GM19468 (cell line): ENCODE measurements at regions not wholly inside any gene's neighbourhood (a gene's known extent, or its start where the extent isn't known, plus 50 kb on each side); places are given as distances from the start of the nearest gene placed in this dataset.

ENCODE experiments used
- ATAC-seq: cut with Tn5 transposase; IDR thresholded peaks from one replicate; pipeline ENCODE4 v1.9.1; 2021; ENCODE audit warnings: mild to moderate bottlenecking, moderate library complexity, moderate number of reproducible peaks; ENCODE audit not compliant: unreplicated experiment; ENCODE audit errors: extremely low read depth

DNA sequence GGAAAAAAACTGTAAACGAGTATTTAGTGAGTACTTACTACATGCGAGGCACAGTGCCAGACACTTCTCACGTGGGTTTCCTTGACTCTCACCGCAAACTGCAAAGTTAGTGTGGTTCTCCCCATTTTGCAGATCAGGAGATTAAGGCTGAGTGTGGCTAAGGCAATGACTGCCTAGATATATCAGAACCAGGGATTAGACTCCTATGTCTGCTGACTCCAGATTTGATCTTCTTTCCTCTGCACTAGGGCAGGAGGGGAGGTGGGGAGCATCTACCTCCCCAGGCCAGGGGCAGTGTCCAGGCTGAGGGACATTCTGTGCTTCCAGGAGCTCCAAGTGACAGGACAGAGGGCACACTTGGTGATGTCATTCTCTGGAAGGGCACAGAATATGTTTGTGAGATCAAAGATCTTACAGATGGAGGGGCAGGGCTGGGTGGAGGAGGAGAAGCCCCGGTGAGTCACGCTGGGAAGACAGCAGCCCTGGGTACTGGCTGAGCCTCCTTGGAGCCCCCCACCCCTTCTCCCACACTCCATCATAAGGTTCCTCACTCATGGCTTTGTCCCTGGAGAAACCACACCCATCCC lies 92.4 kb downstream of the RHOB start:
- no peak for ATAC-seq

DNA sequence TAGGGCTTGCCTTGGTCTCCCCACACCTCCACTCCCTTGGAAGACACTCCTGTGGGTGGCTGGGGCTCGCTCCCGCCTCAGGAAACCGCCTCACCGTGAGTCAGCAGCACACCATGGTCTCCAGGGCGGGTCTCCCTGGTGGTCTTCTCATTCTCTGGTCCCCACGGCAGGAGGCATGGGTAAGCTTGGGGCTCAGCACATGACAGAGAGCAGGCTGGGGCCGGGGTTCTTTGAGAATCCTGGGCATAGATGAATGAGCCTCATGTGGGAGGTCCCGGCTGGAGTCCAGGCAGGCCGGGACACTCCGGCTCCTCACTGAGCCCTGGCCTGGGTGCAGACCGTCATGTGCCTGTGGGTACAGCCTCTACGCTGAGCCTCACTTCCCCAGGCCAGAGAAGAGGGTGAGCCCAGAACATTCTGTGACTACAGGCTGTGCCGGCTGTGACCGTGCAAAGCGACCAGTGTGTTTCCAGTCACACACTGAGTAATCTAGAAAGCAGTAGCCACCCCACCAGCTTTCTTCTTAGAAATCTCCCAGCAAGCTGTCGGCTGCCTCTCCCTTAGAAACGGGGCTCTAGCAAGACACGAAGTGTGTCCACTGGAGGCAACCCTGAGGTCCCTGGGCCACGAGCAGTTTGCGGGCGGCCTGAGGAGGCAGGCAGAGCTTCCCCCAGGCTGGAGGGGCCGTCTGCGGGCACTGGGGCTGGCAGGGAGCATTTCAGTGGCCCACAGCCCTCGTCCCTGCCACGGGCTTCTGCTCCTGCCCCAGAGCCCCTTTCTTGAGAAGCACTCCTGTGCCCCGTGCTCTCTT lies 93.1 kb downstream of the RHOB start:
- ATAC-seq, result no peak

DNA sequence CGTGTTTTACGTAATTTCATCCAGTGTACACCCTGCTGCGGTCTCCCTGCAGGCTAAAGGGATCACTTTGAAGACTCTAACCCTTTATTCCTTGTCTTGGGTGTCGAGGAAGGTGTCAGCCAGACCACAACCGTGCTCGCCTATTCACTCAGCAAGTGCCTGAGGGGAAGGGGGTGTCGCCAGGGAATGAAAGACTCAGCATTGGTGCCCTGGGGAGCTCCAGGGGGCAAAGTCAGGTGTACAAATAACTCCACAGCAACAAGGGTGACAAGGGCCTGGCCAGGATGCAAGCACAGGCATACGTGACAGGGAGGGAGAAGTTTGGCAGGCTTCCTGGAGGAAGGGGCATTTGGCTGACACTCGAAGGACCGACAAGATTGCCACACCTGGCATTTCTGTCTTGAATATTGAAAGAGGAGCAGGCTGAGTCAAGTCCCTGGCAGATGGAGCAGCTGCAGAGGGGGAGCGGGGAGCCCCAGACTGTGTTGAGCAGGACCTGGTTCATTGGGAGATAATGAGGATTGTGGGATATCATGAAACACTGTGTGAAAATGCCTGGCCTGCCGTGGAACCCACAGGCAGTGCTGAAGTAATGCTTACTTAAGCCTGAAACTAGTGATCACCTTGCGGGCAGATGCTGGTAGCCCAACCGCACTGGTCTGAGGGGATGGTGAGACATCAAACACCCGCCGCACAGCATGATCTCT lies 93.9 kb downstream of the RHOB start:
- no peak for ATAC-seq

DNA sequence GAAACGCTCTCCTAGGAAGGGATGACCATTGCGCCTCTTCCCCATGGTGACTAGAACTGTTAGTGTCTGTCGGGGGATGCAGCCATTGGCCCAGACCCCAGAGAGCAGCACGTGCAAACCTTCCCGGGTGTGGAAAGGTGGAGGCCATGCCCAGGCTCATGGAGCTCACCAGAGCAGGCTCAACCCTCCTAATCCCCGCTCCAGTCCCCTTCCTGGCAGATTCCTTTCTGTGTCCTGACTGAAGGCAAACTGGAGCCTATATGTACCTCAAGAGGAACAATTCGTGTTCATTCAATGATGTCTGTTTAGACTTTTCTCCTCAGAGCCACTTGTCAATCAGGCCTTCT lies 94.4 kb downstream of the RHOB start:
- no peak for ATAC-seq

DNA sequence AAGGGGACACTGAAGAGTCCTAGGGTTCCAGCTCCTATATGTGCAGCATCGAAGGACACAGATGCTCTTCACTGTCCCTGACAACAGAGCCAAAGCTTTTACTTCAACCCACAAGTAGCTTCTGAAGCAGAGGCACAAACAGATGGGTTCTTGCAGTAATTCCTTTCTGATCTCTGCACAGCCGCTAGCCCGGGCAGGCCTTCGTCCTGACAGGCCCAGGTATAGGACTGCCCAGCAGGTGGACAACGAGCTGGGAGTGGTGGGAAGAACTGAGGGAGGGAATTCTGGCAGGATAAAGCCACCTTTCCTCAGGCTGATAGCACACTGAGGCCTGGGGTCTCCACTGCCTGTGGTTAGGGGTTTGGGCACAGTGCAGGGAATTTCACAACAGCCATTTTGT lies 94.8 kb downstream of the RHOB start:
- no peak for ATAC-seq

DNA sequence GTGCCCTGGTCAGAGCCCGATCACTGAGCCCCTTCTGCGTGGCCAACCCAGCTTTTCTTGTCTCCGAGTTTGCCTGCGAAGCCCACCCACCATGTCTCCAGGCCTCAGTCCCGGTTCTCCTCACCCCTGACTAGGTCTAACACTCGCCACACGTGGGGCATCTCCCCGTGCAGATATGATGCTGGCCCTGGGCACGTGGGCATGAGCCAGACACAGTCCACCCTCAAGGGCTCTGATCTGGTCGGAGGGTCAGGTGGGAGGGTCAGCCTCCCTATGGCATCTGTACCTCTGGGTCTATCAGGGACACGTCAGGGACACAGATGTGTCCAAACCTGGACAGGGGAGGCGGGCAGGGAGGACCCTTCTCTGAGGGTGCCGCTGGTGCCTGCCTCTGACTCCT lies 95.4 kb downstream of the RHOB start:
- no peak for ATAC-seq

DNA sequence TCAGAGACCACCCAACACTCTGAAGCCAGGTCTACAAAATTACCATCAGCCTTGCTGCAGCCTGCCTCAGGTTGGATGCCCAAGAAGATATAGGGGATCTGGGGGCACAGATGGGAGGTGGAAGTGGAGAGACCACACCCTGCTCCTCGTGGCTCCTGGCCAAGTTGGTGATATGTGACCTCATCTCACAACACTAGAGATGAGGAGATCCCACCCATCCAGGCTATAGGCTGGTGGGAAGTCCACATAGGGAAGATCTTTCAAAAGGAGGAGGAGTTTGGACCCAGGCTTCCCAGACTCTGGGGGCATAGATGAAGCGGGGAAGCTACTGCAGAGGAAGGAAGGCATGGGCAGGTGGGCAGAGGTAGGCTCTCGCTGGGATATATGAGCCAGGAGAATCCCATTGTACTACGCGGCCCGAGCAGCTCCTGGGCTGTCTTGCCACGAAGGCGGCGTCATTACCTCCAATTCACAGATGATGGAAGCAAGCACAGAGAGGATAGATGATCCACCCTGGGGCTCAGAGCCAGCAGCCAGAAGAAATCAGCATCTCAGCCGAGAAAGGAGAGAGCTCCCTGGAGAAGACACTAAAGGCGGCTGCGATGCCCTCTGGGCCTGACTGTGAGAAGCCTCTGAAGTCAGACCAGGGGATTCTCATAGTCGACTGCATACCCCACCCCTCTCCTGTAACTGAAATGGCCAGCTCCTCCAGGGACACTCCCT lies 96.0 kb downstream of the RHOB start:
- no peak for ATAC-seq

DNA sequence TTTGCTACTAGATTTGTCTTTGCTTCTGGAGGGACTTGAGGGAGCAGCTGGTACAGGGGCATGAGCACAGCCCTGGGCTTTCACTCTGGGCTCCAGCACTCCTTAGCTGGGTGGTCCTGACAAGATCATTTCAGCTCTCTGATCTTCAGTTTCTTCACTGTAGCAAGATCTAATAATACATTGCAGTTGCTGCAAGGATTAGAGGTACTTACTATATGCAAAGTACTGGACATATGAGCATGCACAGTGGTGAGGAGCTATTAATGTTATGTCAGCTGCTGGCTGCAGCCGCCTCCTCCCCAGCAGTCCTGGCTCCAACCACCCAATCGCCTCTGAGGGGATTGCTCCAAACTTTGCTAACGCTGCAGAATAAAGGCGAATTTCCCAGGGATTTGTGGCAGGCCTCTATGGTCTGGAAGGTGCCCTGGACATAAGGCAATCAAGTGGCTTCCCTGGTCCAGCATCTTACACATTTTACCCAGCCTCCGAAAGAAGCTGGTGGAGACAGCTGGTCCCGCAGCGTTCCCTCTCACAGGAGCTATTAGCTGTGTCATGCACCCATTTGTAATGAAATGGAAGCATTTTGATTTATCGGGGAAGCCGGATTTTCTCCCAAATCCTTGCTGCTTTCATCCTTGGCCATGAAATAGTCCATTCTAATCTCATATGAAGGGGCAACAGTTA lies 96.7 kb downstream of the RHOB start:
- no peak for ATAC-seq

DNA sequence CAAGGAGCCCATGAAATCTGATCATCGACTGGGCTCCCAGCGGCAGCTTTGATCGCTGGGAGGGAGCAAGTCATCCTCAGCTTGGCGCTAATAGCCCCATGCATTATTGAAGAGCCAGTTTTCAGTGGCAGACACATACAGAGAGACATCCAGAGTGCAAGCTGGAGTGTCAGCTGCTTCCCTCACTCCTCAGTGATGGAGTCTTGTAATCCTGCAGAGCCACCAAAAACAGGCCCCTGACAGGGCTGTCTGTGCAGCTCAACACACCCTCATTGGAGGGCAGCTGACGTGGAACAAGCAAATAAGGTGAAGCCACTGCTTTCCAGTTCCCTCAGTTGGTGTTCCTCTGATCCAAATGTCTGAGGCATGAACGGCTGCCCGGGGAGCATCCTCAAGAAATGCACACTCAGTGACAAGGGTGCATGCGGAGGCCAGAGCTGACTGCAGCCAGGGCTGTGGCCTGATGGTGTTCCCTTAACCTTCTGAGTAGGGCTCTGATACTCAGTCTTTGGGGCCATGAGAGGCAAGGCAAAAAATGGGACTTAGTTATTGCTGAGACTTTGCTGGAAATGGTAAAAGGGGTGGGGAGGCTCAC lies 97.4 kb downstream of the RHOB start:
- ATAC-seq, result no peak

DNA sequence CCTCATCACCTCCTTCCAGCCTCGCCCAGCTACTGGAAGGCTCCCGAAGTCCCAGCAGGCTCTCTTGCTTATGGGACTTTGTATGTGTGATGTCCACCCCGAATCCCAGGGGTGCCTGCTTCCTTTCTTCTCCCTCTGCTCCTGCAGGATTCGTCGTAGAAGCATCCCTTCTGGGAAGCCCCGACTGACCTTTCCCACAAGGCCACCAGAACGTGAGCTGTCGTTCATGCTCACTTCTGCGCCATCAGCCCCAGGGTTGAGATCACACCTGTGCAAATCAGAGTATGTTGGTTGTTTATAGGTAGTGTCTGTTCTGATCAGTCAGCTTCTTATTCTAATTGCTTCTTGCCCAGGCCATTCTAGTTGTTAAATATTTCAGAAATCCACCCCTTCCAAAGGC lies 101.8 kb downstream of the HS1BP3 start:
- no peak for ATAC-seq

DNA sequence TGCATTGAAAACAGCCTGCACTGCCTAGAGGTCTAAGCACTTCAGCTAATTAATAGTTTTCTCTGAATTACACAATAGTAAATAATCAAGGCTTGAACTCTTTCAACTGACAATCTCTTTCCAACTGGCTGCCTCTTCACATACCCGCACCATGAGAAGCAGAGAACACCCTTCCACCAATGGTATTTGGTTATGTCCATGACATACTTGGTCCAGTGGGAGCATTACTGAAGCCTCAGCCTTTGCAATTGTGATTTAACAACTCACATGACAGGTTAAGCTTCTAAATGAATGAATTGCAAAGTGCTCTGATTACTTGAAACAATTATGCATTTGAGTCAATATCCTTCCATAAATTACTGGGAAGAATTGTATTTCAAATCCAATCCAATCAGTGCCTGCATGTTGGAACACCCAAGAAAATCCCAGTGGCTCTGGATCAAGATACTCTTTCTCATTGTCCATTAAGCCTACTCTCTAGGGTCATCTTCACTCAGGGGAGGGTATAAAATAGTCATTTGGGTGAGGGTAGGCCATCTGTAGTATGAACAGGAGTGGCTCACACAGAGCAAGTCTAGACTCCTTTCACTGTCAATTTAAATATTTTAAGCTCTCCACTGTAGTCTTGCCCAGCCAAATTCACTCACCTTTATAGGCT lies 101.1 kb downstream of the HS1BP3 start:
- no peak for ATAC-seq

DNA sequence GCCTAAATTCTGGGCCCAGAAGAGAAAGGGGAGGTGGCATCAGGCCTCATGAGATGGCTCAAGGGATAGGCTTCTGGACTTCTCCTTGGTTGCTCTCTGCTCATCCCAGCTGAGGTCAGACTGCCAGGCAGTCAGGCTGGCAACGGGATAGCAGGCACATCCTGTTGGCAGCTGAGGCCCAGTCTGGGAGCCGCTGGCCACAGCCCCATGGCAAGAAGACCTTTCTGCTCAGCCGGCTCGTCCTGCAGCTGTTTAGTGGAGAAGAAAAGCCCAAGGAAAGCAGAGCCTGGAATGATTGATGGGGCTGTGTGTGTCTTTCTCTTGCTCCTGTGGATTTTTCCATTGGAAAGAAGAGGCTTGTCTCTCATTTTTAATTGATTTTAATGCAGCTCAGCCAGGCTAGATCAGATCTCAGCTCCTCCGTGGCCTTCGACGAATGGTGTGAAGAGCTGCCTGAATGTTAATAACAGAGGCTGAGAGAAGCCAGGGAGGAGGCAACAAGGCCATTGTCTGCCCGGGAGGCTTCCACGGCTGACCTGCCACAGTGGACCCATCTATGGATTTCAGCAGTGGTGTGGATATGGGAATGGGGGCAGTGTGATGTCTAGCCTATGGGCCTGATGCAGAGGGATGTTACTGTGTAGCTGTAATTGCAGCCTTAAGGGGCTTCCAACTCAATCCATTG lies 99.5 kb downstream of the HS1BP3 start:
- no peak for ATAC-seq

DNA sequence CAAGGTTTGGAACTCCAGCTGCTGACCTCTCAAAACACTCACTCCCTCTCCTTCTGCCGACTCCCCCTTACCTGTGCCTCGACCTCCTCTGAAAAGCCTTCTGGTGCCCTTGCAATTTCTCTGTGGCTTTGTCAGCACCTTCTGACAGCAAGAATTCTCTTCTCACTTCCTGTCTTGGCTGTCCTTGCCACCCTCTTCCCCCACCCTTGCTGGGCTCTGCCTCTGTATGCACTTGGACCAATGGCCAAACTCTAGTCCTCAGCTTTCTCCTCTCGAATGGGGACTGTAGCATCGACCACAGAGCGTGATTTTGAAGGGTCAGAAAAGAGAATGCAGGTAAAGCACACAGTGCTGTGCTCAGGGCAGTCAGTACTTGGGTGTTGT lies 99.0 kb downstream of the HS1BP3 start:
- ATAC-seq, result no peak

DNA sequence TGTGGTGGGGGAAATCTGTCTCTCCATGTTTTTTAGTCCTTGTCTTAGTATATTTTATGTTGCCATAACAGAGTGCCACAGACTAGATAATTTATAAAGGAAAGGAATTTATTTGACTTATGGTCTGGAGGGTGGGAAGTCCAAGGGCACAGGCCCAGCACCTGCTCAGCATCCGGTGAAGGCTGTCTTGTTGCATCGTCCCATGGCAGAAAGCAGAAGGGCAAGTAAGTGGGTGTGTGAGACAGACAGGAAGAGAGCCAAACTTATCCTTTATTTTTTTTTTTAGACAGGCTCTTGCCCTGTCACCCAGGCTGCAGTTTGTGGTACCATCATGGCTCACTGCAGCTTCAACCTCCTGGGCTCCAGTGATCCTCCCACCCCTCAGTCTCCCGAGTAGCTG lies 98.1 kb downstream of the HS1BP3 start:
- no peak for ATAC-seq

DNA sequence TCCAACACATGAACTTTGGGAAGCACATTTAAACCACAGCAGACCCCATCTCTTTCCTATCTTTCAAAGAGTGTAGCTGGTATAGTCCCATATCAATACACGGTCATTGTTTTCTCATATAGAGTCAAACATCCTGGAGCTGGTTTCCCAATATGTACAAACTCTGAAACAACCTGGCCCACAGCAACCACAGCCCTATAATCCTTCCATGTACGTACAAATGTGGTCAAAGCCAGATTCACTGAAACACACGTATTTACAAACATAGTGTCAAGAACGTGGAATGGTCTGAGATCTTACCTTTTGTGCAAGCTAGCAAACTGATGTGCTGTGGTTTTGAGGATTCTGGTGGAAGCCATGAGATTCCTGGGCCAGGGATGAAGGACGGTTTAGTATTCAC lies 97.3 kb downstream of the HS1BP3 start:
- ATAC-seq, result no peak

DNA sequence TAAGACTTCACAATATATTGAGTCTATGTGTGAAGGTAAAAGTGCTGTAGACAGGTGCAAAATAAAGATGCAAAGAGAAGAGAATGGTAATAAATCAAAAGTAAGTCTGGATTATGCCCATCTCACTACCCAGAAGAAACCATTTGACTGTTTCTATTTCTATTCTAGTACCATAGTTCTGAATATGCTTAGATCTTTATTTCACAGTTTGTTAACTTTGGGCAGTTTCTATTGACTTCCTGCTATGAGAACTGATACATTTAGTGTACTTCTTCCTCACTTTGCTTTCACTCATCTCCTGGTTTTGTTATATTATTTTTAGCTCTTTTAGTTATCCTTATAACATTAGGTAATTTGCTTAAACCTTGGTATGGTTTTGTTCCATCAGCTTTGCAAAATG lies 94.9 kb downstream of the HS1BP3 start:
- peak; percentile 51 for ATAC-seq

DNA sequence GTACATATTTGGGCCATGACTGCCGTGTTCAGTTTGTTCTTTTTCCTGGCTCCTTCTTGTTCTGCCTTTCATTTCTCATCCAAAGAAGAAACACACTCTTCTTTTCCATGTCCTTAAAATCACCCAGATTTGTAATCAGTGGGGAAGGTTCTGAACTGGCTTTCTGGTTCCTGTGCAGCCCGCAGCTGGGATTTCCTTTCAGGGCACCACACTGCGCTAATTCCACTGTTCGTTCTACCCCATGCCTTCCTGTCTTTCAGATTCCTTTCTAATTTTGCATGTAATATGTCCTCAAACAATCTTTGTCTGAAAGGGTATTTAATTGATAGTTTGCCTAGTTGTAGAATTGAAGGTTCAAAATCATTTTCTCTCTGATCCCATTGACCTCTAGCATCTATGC lies 94.1 kb downstream of the HS1BP3 start:
- no peak for ATAC-seq

DNA sequence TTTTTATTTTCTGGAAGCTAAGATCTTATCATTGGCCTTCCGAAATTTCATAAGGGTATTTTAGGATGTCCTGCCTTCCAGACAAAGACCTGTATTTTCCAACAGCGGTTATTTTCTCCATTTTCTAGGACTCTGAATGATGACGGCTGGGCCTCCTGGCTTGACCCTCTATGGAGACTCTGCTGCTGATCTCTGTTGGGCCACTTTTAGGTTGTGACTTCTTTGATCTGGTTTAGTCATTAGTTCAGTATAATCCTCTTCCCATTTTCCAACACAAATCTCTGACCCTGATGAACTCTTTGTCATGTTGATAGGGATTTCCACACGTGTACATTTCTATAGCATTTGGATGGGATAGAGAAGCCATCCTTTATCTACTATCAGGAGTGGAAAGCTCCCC lies 93.7 kb downstream of the HS1BP3 start:
- ATAC-seq, result no peak

DNA sequence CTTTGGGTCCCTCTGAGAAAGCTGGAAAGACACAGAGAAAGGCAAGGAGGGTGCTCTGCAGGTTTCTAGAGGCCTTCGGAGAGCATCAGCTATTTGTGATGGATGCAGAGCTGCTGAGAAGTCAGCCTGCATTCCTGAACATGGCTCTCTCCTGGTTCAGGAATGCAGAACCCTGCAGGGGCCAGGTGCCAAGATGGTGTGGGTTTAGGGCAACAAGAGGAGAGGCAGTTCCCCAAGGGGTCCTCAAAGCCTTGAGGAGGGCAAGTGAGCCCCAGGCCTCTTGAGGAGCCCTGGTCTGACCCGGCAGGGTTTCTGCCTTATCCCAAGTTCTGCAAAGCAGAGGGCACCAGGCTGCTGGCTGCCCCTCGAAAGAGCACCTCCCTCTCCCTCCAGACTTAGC lies 93.3 kb downstream of the HS1BP3 start:
- ATAC-seq, result no peak
